B cell (primary cell): ENCODE measurements at regions not wholly inside any gene's neighbourhood (a gene's known extent, or its start where the extent isn't known, plus 50 kb on each side); places are given as distances from the start of the nearest gene placed in this dataset.

Source experiments
- ATAC-seq: fragments of 200-7000 bp; cut with Tn5 transposase; one replicate; pipeline ENCODE4 v1.10.0; 2021; ENCODE audit warnings: low read depth, mild to moderate bottlenecking, moderate number of reproducible peaks, moderate library complexity
- CTCF ChIA-PET: fragments of 350-600 bp; sonication (Branson Sonifier 250); formaldehyde crosslinking; loops from one replicate; lab custom pipeline; 2021; ENCODE audit warnings: antibody characterized with exemption, inconsistent platforms; lab: Charles Lee
- POLR2A ChIA-PET: fragments of 350-600 bp; sonication (Branson Sonifier 250); formaldehyde crosslinking; loops from one replicate; lab custom pipeline; 2021; ENCODE audit warnings: antibody characterized with exemption; lab: Charles Lee
- DNase-seq: peaks from one replicate; pipeline ENCODE4 v3.0.0; 2013
- H2AFZ ChIP-seq: 2 replicates; pipeline ENCODE4 v1.6.1; 2012; ENCODE audit warnings: mild to moderate bottlenecking, low read depth, low read length; ENCODE audit not compliant: insufficient read depth, poor library complexity, severe bottlenecking
- H3K27ac ChIP-seq, 2 donors: 1 replicate in 1 of 2; 2 replicates in 1 of 2; pipeline ENCODE4 v1.5.1; 2012 to 2013; ENCODE audit warnings: low read length in 2 of 2, mild to moderate bottlenecking in 2 of 2, moderate library complexity in 1 of 2
- H3K27me3 ChIP-seq, 4 experiments: fragments of 200-600 bp in 1 of 4; sonication (generic) in 1 of 4; replicated peaks in 1 of 4; 1 replicate in 2 of 4; 2 replicates in 2 of 4; pipeline versions ENCODE4 v1.6.1 to v1.7.0; 2013 to 2016; ENCODE audit warnings: low read length in 3 of 4, mild to moderate bottlenecking in 2 of 4, mixed read lengths in 1 of 4, moderate library complexity in 1 of 4; ENCODE audit not compliant: insufficient read depth in 4 of 4, control insufficient read depth in 3 of 4; ENCODE audit errors: control extremely low read depth in 1 of 4
- H3K36me3 ChIP-seq, 2 experiments: replicated peaks in 1 of 2; 1 replicate in 1 of 2; 2 replicates in 1 of 2; pipeline versions ENCODE4 v1.6.1 to v1.7.1; 2013; ENCODE audit warnings: low read length in 1 of 2; ENCODE audit not compliant: insufficient read depth in 2 of 2, control insufficient read depth in 1 of 2; ENCODE audit errors: control extremely low read depth in 1 of 2, extremely low read depth in 1 of 2
- H3K4me1 ChIP-seq, 2 donors: fragments of 200-600 bp in 1 of 2; sonication (generic) in 1 of 2; 1 replicate in 1 of 2; 2 replicates in 1 of 2; pipeline versions ENCODE4 v1.5.1 to v1.6.1; 2013 to 2017; ENCODE audit warnings: low read length in 2 of 2; ENCODE audit not compliant: control insufficient read depth in 2 of 2, insufficient read depth in 2 of 2
- H3K4me2 ChIP-seq: replicated peaks from 2 replicates; pipeline ENCODE3; 2012; ENCODE audit warnings: mild to moderate bottlenecking, low read depth, low read length; ENCODE audit not compliant: poor library complexity, severe bottlenecking
- H3K4me3 ChIP-seq, 5 experiments: fragments of 200-600 bp in 1 of 5; sonication (generic) in 1 of 5; 1 replicate in 3 of 5; 2 replicates in 2 of 5; pipeline versions ENCODE4 v1.5.1 to v1.7.0; 2011 to 2016; ENCODE audit warnings: low read length in 4 of 5, mild to moderate bottlenecking in 4 of 5, low read depth in 2 of 5, control low read depth in 1 of 5, moderate library complexity in 1 of 5; ENCODE audit not compliant: insufficient read depth in 1 of 5; ENCODE audit errors: control extremely low read depth in 1 of 5, extremely low read depth in 1 of 5
- H3K79me2 ChIP-seq: fragments of 200-600 bp; sonication (generic); one replicate; pipeline ENCODE4 v1.6.0; 2016; ENCODE audit warnings: low read length; ENCODE audit not compliant: control insufficient read depth, insufficient read depth
- H3K9ac ChIP-seq: fragments of 200-600 bp; sonication (generic); 2 replicates; pipeline ENCODE4 v1.6.1; 2017; ENCODE audit warnings: mild to moderate bottlenecking, low read length, moderate library complexity
- H3K9me3 ChIP-seq, 3 donors: one replicate each; pipeline versions ENCODE4 v1.6.1 to v1.7.1; 2013; ENCODE audit warnings: low read length in 2 of 3; ENCODE audit not compliant: control insufficient read depth in 2 of 3, insufficient read depth in 1 of 3; ENCODE audit errors: control extremely low read depth in 1 of 3
- H4K20me1 ChIP-seq: 2 replicates; pipeline ENCODE4 v1.6.0; 2012; ENCODE audit warnings: mild to moderate bottlenecking, low read length; ENCODE audit not compliant: insufficient read depth, control insufficient read depth, poor library complexity, severe bottlenecking
- H3K27ac Mint-ChIP-seq: one replicate; pipeline ENCODE4 v1.8.0; 2021; ENCODE audit warnings: mixed read lengths
- H3K27me3 Mint-ChIP-seq: one replicate; pipeline ENCODE4 v1.8.0; 2021; ENCODE audit warnings: mixed read lengths
- H3K4me1 Mint-ChIP-seq: one replicate; pipeline ENCODE4 v1.8.0; 2021; ENCODE audit warnings: mixed read lengths
- H3K4me3 Mint-ChIP-seq: one replicate; pipeline ENCODE4 v1.8.0; 2021; ENCODE audit warnings: mixed read lengths
- H3K9me3 Mint-ChIP-seq: one replicate; pipeline ENCODE4 v1.8.0; 2022; ENCODE audit warnings: mixed read lengths; ENCODE audit not compliant: insufficient read depth
- CTCF ChIP-seq: fragments of 200-600 bp; IDR thresholded peaks from one replicate; pipeline ENCODE4 v1.8.0; 2022; ENCODE audit warnings: antibody characterized with exemption, mild to moderate bottlenecking
- EZH2 ChIP-seq: IDR thresholded peaks from 2 replicates; pipeline ENCODE4 v1.6.1; 2012; ENCODE audit warnings: borderline replicate concordance, low read depth, mild to moderate bottlenecking, moderate library complexity, low read length; ENCODE audit not compliant: insufficient read depth, poor library complexity, severe bottlenecking
- WGBS: methylation state at CpG from one replicate; pipeline ENCODE4 v1.1.5; 2013; ENCODE audit warnings: missing lambda C conversion rate; ENCODE audit not compliant: insufficient coverage; 5-methylcytosine and 5-hydroxymethylcytosine counted together
- intact Hi-C: fragments of 100-400 bp; cut with micrococcal nuclease; formaldehyde crosslinking; loops from one replicate; pipeline ENCODE4 v1.10.0; 2022

GRCh38 chr5:12910641-12911040 is 1006.4 kb upstream of the CTNND2 start:
- no peak overlapping the region for H3K27ac ChIP-seq
- H3K4me2 ChIP-seq, result no peak overlapping the region
- no peaks in the 10 kb centered on the region for H3K9me3 ChIP-seq
- Mint-ChIP-seq H3K27me3 (no peaks in the 10 kb centered on the region), H3K27ac (no peak overlapping the region), H3K9me3 (no peaks in the 10 kb centered on the region), H3K4me1 (no peaks in the 10 kb centered on the region), H3K4me3 (no peak overlapping the region)
- no peaks in the 10 kb centered on the region for H3K79me2 ChIP-seq
- intact Hi-C loops, result no loop called here
- no peak overlapping the region for H2AFZ ChIP-seq
- CTCF ChIA-PET, result no interaction called here
- no peak overlapping the region for H3K4me3 ChIP-seq
- POLR2A ChIA-PET, result no interaction called here
- H3K9ac ChIP-seq, result no peak overlapping the region
- no CpG with 5 or more reads among the region's 3 CpGs for WGBS
- no peak for ATAC-seq
- H3K36me3 ChIP-seq, result no peaks in the 10 kb centered on the region
- no peak for DNase-seq
- no peaks in the 10 kb centered on the region for H4K20me1 ChIP-seq
- no peaks in the 10 kb centered on the region for H3K4me1 ChIP-seq
- no peaks in the 10 kb centered on the region for H3K27me3 ChIP-seq
- TF ChIP-seq EZH2 (no peak), CTCF (no peak)

- Mint-ChIP-seq H3K4me1 (no peaks in the 10 kb centered on the region), H3K27me3 (no peaks in the 10 kb centered on the region), H3K4me3 (no peak overlapping the region), H3K9me3 (peaks cover 4% of the 10 kb centered on the region), H3K27ac (no peak overlapping the region)
- Histone ChIP-seq H3K4me1 (no peaks in the 10 kb centered on the region), H3K27me3 (no peaks in the 10 kb centered on the region), H3K79me2 (no peaks in the 10 kb centered on the region), H3K4me2 (no peak overlapping the region), H3K9me3 (no peaks in the 10 kb centered on the region), H3K36me3 (no peaks in the 10 kb centered on the region), H2AFZ (no peak overlapping the region), H3K27ac (no peak overlapping the region), H4K20me1 (no peaks in the 10 kb centered on the region), H3K9ac (no peak overlapping the region), H3K4me3 (no peak overlapping the region)
- DNase-seq, result no peak
- ATAC-seq, result no peak
- 63% methylated on average over 3 of the region's 4 CpGs for WGBS
- TF ChIP-seq EZH2, result no peak
- TF ChIP-seq CTCF, result no peak
- intact Hi-C loops, result no loop called here
- POLR2A ChIA-PET, result no interaction called here
- CTCF ChIA-PET, result no interaction called here
Observed at GRCh38 chr5:12902611-12903010, 998.4 kb upstream of the CTNND2 start.
